GM12878 (cell line): ENCODE measurements at regions not wholly inside any gene's neighbourhood (a gene's known extent, or its start where the extent isn't known, plus 50 kb on each side); places are given as distances from the start of the nearest gene placed in this dataset.

Experiments used
- ATAC-seq: fragments of 200-7000 bp; cut with Tn5 transposase; 3 replicates; pipeline ENCODE4 v1.9.1; 2020; ENCODE audit warnings: mild to moderate bottlenecking, moderate library complexity
- BruUV-seq: library from RNA; stranded (reverse); fragments of 400-500 nt; replicated peaks from 2 replicates; lab custom pipeline; 2021; lab: Mats Ljungman, UMichigan
- CTCF ChIA-PET: fragments of 300-600 bp; sonication (Branson Sonifier 250); formaldehyde crosslinking; extraction: SDS; loops from one replicate; lab custom pipeline; 2021; ENCODE audit warnings: inconsistent platforms; lab: Yijun Ruan, JAX
- POLR2A ChIA-PET: fragments of 350-600 bp; formaldehyde crosslinking; extraction: SDS; loops from one replicate; lab custom pipeline; 2021; ENCODE audit warnings: inconsistent platforms; lab: Charles Lee
- RAD21 ChIA-PET: fragments of 300-600 bp; sonication (Branson Sonifier 250); formaldehyde crosslinking; loops from one replicate; lab custom pipeline; 2023; ENCODE audit warnings: antibody characterized with exemption; ENCODE audit not compliant: unreplicated experiment; lab: Charles Lee
- SMC1A ChIA-PET: fragments of 300-600 bp; sonication (Branson Sonifier 250); formaldehyde crosslinking; loops from one replicate; lab custom pipeline; 2023; ENCODE audit not compliant: unreplicated experiment, uncharacterized antibody; lab: Charles Lee
- DNase-seq: peaks from one replicate; pipeline ENCODE4 v3.0.0-alpha.2; 2011; ENCODE audit warnings: low read depth, low spot score
- FAIRE-seq: peaks from 3 replicates; lab custom pipeline; 2011; peaks lifted over from hg19 to GRCh38; lab: Jason Lieb, UNC
- H2AFZ ChIP-seq: 2 replicates; pipeline ENCODE4 v1.6.0; 2011; ENCODE audit warnings: low read depth, low read length, control low read depth; ENCODE audit not compliant: control insufficient read depth
- H3K27ac ChIP-seq: 2 replicates; pipeline ENCODE4 v1.5.1; 2011; ENCODE audit warnings: control low read depth; ENCODE audit not compliant: control insufficient read depth, insufficient read depth
- H3K27me3 ChIP-seq, 2 experiments: replicated peaks in 1 of 2; 2 replicates each; pipeline versions ENCODE4 v1.6.0 to v1.6.1; 2011; ENCODE audit warnings: low read length in 1 of 2; ENCODE audit not compliant: control insufficient read depth in 2 of 2, insufficient read depth in 2 of 2
- H3K36me3 ChIP-seq, 2 experiments: 2 replicates each; pipeline ENCODE4 v1.5.1; 2011; ENCODE audit warnings: low read length in 1 of 2; ENCODE audit not compliant: control insufficient read depth in 2 of 2, insufficient read depth in 2 of 2
- H3K4me1 ChIP-seq: 2 replicates; pipeline ENCODE4 v1.6.1; 2011; ENCODE audit warnings: mild to moderate bottlenecking, low read length, moderate library complexity, mixed read lengths; ENCODE audit not compliant: control insufficient read depth, insufficient read depth
- H3K4me2 ChIP-seq: 2 replicates; pipeline ENCODE4 v1.6.0; 2011; ENCODE audit warnings: control low read depth; ENCODE audit not compliant: control insufficient read depth, insufficient read depth
- H3K4me3 ChIP-seq: fragments of 200-600 bp; sonication (generic); 2 replicates; pipeline ENCODE4 v1.5.1; 2016
- H3K79me2 ChIP-seq: 2 replicates; pipeline ENCODE4 v1.6.0; 2011; ENCODE audit warnings: low read length; ENCODE audit not compliant: control insufficient read depth, insufficient read depth
- H3K9ac ChIP-seq: 2 replicates; pipeline ENCODE4 v1.8.0; 2011; ENCODE audit warnings: low read length, control low read depth, mixed read lengths; ENCODE audit not compliant: control insufficient read depth, insufficient read depth
- H3K9me3 ChIP-seq: replicated peaks from 3 replicates; pipeline ENCODE4 v1.5.1; 2011; ENCODE audit warnings: mild to moderate bottlenecking, low read length; ENCODE audit not compliant: control insufficient read depth, insufficient read depth
- H4K20me1 ChIP-seq: 2 replicates; pipeline ENCODE4 v1.6.0; 2011; ENCODE audit not compliant: control insufficient read depth, insufficient read depth
- EGR1 ChIP-seq, 2 experiments: IDR thresholded peaks; 1 replicate in 1 of 2; 2 replicates in 1 of 2; pipeline ENCODE4 v1.6.1; 2011 to 2012; ENCODE audit warnings: low read depth in 2 of 2, low read length in 2 of 2, borderline replicate concordance in 1 of 2, mild to moderate bottlenecking in 1 of 2, moderate library complexity in 1 of 2
- ELK1 ChIP-seq: IDR thresholded peaks from 2 replicates; pipeline ENCODE4 v1.6.1; 2012; ENCODE audit warnings: low read depth, low read length, improper control_type of control experiment
- MAX ChIP-seq: IDR thresholded peaks from 2 replicates; pipeline ENCODE4 v1.6.1; 2012; ENCODE audit warnings: low read depth, low read length, improper control_type of control experiment
- SREBF1 ChIP-seq: IDR thresholded peaks from 2 replicates; pipeline ENCODE4 v1.6.1; 2012; ENCODE audit warnings: mild to moderate bottlenecking, low read length
- STAT3 ChIP-seq: IDR thresholded peaks from 2 replicates; pipeline ENCODE4 v1.6.1; 2011; ENCODE audit warnings: low read depth, low read length, improper control_type of control experiment
- ZBTB40 ChIP-seq: fragments of 450-650 bp; IDR thresholded peaks from 2 replicates; pipeline ENCODE4 v1.6.1; 2016; ENCODE audit warnings: mild to moderate bottlenecking, moderate library complexity, borderline replicate concordance
- ZNF384 ChIP-seq: IDR thresholded peaks from 2 replicates; pipeline ENCODE4 v1.6.1; 2012; ENCODE audit warnings: low read depth, mild to moderate bottlenecking, low read length, improper control_type of control experiment, borderline replicate concordance
- WGBS: methylation state at CpG from one replicate; pipeline ENCODE4 v1.1.6; 2016; ENCODE audit warnings: low lambda C conversion rate; ENCODE audit not compliant: insufficient replicate concordance, insufficient coverage; ENCODE audit errors: missing lambda C conversion rate; 5-methylcytosine and 5-hydroxymethylcytosine counted together
- in situ Hi-C: fragments of 300-500 bp; cut with MboI; formaldehyde crosslinking; loops from 9 replicates; pipeline ENCODE4 v1.14.3; 2018; ENCODE audit warnings: mixed read lengths
- intact Hi-C: fragments of 100-400 bp; cut with micrococcal nuclease; formaldehyde crosslinking; loops from one replicate; pipeline ENCODE4 v1.14.2; 2022; ENCODE audit not compliant: unreplicated experiment

GRCh38 chr1:60895252-60895651 lies 187.1 kb upstream of the NFIA start:
- no peaks in the 10 kb centered on the region for H3K79me2 ChIP-seq
- intact Hi-C loops, result no loop called here
- ChIA-PET SMC1A (no interaction called here), POLR2A (no interaction called here), RAD21 (no interaction called here), CTCF (interaction anchor here (0.9 kb wide), 1 partner anchor 16 kb away, joined by 3 read pairs; no protein-coding TSS in a partner anchor)
- FAIRE-seq, result no peak
- no peaks in the 10 kb centered on the region for H3K9me3 ChIP-seq
- WGBS, result 39% methylated on average over 5 of the region's 6 CpGs
- no peak for ATAC-seq
- no peaks in the 10 kb centered on the region for H3K4me1 ChIP-seq
- no peaks in the 10 kb centered on the region for H3K36me3 ChIP-seq
- no peak overlapping the region for H3K9ac ChIP-seq
- H3K27me3 ChIP-seq, result no peaks in the 10 kb centered on the region
- no peak overlapping the region for H3K27ac ChIP-seq
- BruUV-seq, result no TSS peak
- TF ChIP-seq SREBF1 (no peak), ZBTB40 (no peak), MAX (no peak), ELK1 (no peak), EGR1 (IDR thresholded peaks at IDR 0.05; ENCODE audit: borderline replicate concordance in 1 of 2, low read depth in 2 of 2, low read length in 2 of 2) (no peak), STAT3 (no peak), ZNF384 (no peak)
- H3K4me3 ChIP-seq, result no peak overlapping the region
- in situ Hi-C loops, result no loop called here
- H4K20me1 ChIP-seq, result no peaks in the 10 kb centered on the region
- DNase-seq, result no peak
- no peak overlapping the region for H3K4me2 ChIP-seq
- no peak overlapping the region for H2AFZ ChIP-seq
